ENCODE measurements at regions not wholly inside any gene's neighbourhood (a gene's known extent, or its start where the extent isn't known, plus 50 kb on each side); places are given as distances from the start of the nearest gene placed in this dataset.

GRCh38 chrY:3041985-3042384 lies 106.8 kb downstream of the ZFY start:
- FAIRE-seq (no peak), DNase-seq (ENCODE audit: low read depth in 1 of 2, low spot score in 2 of 2) (no peak)
- Histone ChIP-seq H3K23me2 (ENCODE audit: low read depth, low read length) (no peaks in the 10 kb centered on the region), H3K9ac (replicated peaks in 1 of 4; ENCODE audit: extremely low read depth in 1 of 4, low read depth in 3 of 4, low read length in 3 of 4) (no peak overlapping the region), H3K79me2 (ENCODE audit: control insufficient read depth in 1 of 2, insufficient read depth in 2 of 2, low read length in 2 of 2) (no peaks in the 10 kb centered on the region), H3K36me3 (ENCODE audit: control insufficient read depth in 2 of 4, insufficient read depth in 4 of 4, low read length in 3 of 4) (no peaks in the 10 kb centered on the region), H3K79me1 (ENCODE audit: low read depth, low read length) (no peaks in the 10 kb centered on the region), H2BK20ac (ENCODE audit: low read length) (no peak overlapping the region), H2BK15ac (ENCODE audit: low read length) (no peak overlapping the region), H3K4me2 (ENCODE audit: insufficient read depth in 1 of 2, low read depth in 2 of 2, low read length in 2 of 2) (no peak overlapping the region), H4K20me1 (replicated peaks in 1 of 2; ENCODE audit: control insufficient read depth in 1 of 2, insufficient read depth in 2 of 2, low read length in 2 of 2) (no peaks in the 10 kb centered on the region), H3K4me3 (ENCODE audit: extremely low read depth in 1 of 4, insufficient read depth in 2 of 4, low read depth in 3 of 4, low read length in 4 of 4) (no peak overlapping the region), H3K9me3 (ENCODE audit: insufficient read depth in 2 of 2, low read depth in 1 of 2, low read length in 1 of 2) (no peaks in the 10 kb centered on the region), H2BK120ac (replicated peaks; ENCODE audit: low read depth, low read length) (no peak overlapping the region), H3K4me1 (replicated peaks in 1 of 4; ENCODE audit: control insufficient read depth in 3 of 4, insufficient read depth in 4 of 4, low read length in 3 of 4) (no peaks in the 10 kb centered on the region), H3K14ac (ENCODE audit: insufficient read length) (no peak overlapping the region), H4K91ac (replicated peaks; ENCODE audit: insufficient read length, low read length) (no peak overlapping the region), H3K18ac (ENCODE audit: extremely low read depth, low read length) (no peak overlapping the region), H2AK5ac (ENCODE audit: low read depth, low read length) (no peak overlapping the region), H4K5ac (ENCODE audit: insufficient read length, low read depth, low read length) (no peak overlapping the region), H3K23ac (ENCODE audit: insufficient read length) (no peak overlapping the region), H4K8ac (ENCODE audit: extremely low read depth, insufficient read depth, low read length) (no peak overlapping the region), H3K27me3 (replicated peaks in 1 of 4; ENCODE audit: control insufficient read depth in 3 of 4, extremely low read depth in 1 of 4, insufficient read depth in 3 of 4, low read length in 3 of 4) (no peaks in the 10 kb centered on the region), H3K56ac (replicated peaks; ENCODE audit: insufficient read length, low read depth, low read length) (no peak overlapping the region), H2AFZ (ENCODE audit: low read length) (no peak overlapping the region), H2BK12ac (ENCODE audit: low read depth, low read length) (no peak overlapping the region), H2BK5ac (ENCODE audit: low read depth, low read length) (no peak overlapping the region), H3K4ac (replicated peaks; ENCODE audit: insufficient read length, low read depth, low read length) (no peak overlapping the region), H3K27ac (ENCODE audit: low read depth, low read length) (no peak overlapping the region)
- ChIA-PET POLR2A (ENCODE audit: partially characterized antibody) (no interaction called here), CTCF (ENCODE audit: partially characterized antibody) (no interaction called here)
- TF ChIP-seq TEAD4 (IDR thresholded peaks at IDR 0.05; ENCODE audit: low read depth, low read length) (no peak), SP1 (IDR thresholded peaks at IDR 0.05; ENCODE audit: low read depth, low read length) (no peak), CHD2 (IDR thresholded peaks at IDR 0.05; ENCODE audit: low read length) (no peak), PHF8 (conservative IDR thresholded peaks at IDR 0.05; ENCODE audit: low read depth, low read length) (no peak), RNF2 (IDR thresholded peaks at IDR 0.05; ENCODE audit: borderline replicate concordance, low read depth, low read length, missing control alignments, poor library complexity, severe bottlenecking) (no peak), MAFK (IDR thresholded peaks at IDR 0.05; ENCODE audit: low read depth, low read length) (no peak), SUZ12 (IDR thresholded peaks at IDR 0.05; ENCODE audit: low read length) (no peak), SIRT6 (IDR thresholded peaks at IDR 0.05; ENCODE audit: low read length) (no peak), TBP (IDR thresholded peaks at IDR 0.05; ENCODE audit: low read depth, low read length) (no peak), KDM4A (IDR thresholded peaks at IDR 0.05; ENCODE audit: low read depth, low read length, severe bottlenecking) (no peak), CEBPB (IDR thresholded peaks at IDR 0.05; ENCODE audit: low read depth, low read length) (no peak), SP2 (IDR thresholded peaks at IDR 0.05; ENCODE audit: low read length) (no peak), HDAC6 (IDR thresholded peaks at IDR 0.05; ENCODE audit: low read depth, low read length) (no peak)

Measured in H1 (cell line).